ENCODE measurements at regions not wholly inside any gene's neighbourhood (a gene's known extent, or its start where the extent isn't known, plus 50 kb on each side); places are given as distances from the start of the nearest gene placed in this dataset.

DNA sequence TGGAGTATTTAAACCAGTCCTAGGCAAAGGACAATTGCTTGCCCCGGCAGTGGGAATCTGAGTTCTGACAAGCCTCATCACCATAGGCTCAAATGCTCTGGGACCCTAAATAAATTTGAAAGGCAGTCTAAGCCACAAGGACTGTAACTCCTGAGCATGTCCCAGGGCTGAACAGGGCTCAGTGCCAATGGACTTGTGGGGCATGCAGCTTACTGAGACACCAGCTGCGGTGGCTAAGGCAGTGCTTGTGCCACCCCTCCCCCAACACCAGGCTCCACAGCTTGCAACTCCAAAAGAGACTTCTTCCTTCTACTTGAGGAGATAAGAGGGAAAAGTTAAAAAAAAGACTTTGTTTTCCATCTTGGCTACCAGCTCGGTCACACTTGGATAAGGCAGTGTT, 289.7 kb upstream of the DCBLD2 start:
- no peak for DNase-seq (ENCODE audit: low read depth in 2 of 2)
- TF ChIP-seq CTCF (conservative IDR thresholded peaks at IDR 0.05 in 1 of 2, IDR thresholded peaks at IDR 0.05 in 1 of 2; ENCODE audit: low read depth in 1 of 2, low read length in 2 of 2) (no peak), EZH2 (IDR thresholded peaks at IDR 0.05; ENCODE audit: low read length, missing control alignments) (no peak)
- Histone ChIP-seq H3K9ac (ENCODE audit: insufficient read depth, low read length) (no peak overlapping the region), H3K36me3 (ENCODE audit: control insufficient read depth, insufficient read depth, low read length) (no peaks in the 10 kb centered on the region), H3K4me1 (ENCODE audit: control insufficient read depth, extremely low read depth, insufficient read depth, low read length) (no peaks in the 10 kb centered on the region), H2AFZ (ENCODE audit: low read length) (no peak overlapping the region), H3K27me3 (ENCODE audit: control insufficient read depth, insufficient read depth, low read length) (no peaks in the 10 kb centered on the region), H3K27ac (ENCODE audit: insufficient read depth, low read length) (no peak overlapping the region), H3K79me2 (ENCODE audit: control insufficient read depth, insufficient read depth, low read length) (no peaks in the 10 kb centered on the region), H4K20me1 (ENCODE audit: control insufficient read depth, extremely low read depth, insufficient read depth, low read length) (no peaks in the 10 kb centered on the region), H3K4me3 (replicated peaks in 1 of 4; ENCODE audit: control extremely low read depth in 1 of 4, insufficient read depth in 1 of 4, low read depth in 3 of 4, low read length in 4 of 4) (no peak overlapping the region), H3K9me3 (ENCODE audit: control insufficient read depth, insufficient read depth, low read depth, low read length) (no peaks in the 10 kb centered on the region), H3K4me2 (ENCODE audit: extremely low read depth, insufficient read depth, low read length) (no peak overlapping the region)

DNA sequence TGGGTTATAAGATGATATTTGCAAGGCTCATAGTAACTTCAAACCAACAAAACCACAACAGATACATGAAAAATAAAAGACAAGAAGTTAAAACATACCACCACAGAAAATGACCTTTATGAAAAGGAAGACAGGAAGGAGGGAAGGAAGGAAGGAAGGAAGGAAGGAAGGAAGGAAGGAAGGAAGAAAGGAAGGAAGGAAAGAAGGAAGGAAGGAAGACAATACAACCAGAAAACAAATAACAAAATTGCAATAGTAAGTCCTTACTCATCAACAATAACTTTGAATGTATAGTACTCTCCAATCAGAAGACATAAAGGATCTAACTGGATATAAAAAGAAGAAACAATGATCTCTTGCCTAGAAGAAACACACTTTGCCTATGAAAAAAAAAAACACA, 287.4 kb upstream of the DCBLD2 start:
- no peaks in the 10 kb centered on the region for H3K79me2 ChIP-seq (ENCODE audit: control insufficient read depth, insufficient read depth, low read length)
- TF ChIP-seq EZH2 (IDR thresholded peaks at IDR 0.05; ENCODE audit: low read length, missing control alignments) (no peak), CTCF (conservative IDR thresholded peaks at IDR 0.05 in 1 of 2, IDR thresholded peaks at IDR 0.05 in 1 of 2; ENCODE audit: low read depth in 1 of 2, low read length in 2 of 2) (no peak)

GRCh38 chr3:99186016-99186415, 284.5 kb upstream of the DCBLD2 start:
- Histone ChIP-seq H4K20me1 (ENCODE audit: control insufficient read depth, extremely low read depth, insufficient read depth, low read length) (no peaks in the 10 kb centered on the region), H3K27ac (ENCODE audit: insufficient read depth, low read length) (no peak overlapping the region), H3K4me1 (ENCODE audit: control insufficient read depth, extremely low read depth, insufficient read depth, low read length) (no peaks in the 10 kb centered on the region), H2AFZ (ENCODE audit: low read length) (no peak overlapping the region), H3K79me2 (ENCODE audit: control insufficient read depth, insufficient read depth, low read length) (no peaks in the 10 kb centered on the region), H3K36me3 (ENCODE audit: control insufficient read depth, insufficient read depth, low read length) (no peaks in the 10 kb centered on the region), H3K4me2 (ENCODE audit: extremely low read depth, insufficient read depth, low read length) (no peak overlapping the region), H3K9me3 (ENCODE audit: control insufficient read depth, insufficient read depth, low read depth, low read length) (no peaks in the 10 kb centered on the region), H3K4me3 (replicated peaks in 1 of 4; ENCODE audit: control extremely low read depth in 1 of 4, insufficient read depth in 1 of 4, low read depth in 3 of 4, low read length in 4 of 4) (no peak overlapping the region), H3K9ac (ENCODE audit: insufficient read depth, low read length) (no peak overlapping the region), H3K27me3 (ENCODE audit: control insufficient read depth, insufficient read depth, low read length) (no peaks in the 10 kb centered on the region)
- TF ChIP-seq CTCF (conservative IDR thresholded peaks at IDR 0.05 in 1 of 2, IDR thresholded peaks at IDR 0.05 in 1 of 2; ENCODE audit: low read depth in 1 of 2, low read length in 2 of 2) (no peak), EZH2 (IDR thresholded peaks at IDR 0.05; ENCODE audit: low read length, missing control alignments) (no peak)
- DNase-seq (ENCODE audit: low read depth in 2 of 2): no peak

More for the DNA sequence above, 287.4 kb upstream of the DCBLD2 start:
- Histone ChIP-seq H3K4me1 (ENCODE audit: control insufficient read depth, extremely low read depth, insufficient read depth, low read length) (no peaks in the 10 kb centered on the region), H3K4me3 (replicated peaks in 1 of 4; ENCODE audit: control extremely low read depth in 1 of 4, insufficient read depth in 1 of 4, low read depth in 3 of 4, low read length in 4 of 4) (no peak overlapping the region), H2AFZ (ENCODE audit: low read length) (no peak overlapping the region), H3K27ac (ENCODE audit: insufficient read depth, low read length) (no peak overlapping the region), H3K36me3 (ENCODE audit: control insufficient read depth, insufficient read depth, low read length) (no peaks in the 10 kb centered on the region), H4K20me1 (ENCODE audit: control insufficient read depth, extremely low read depth, insufficient read depth, low read length) (no peaks in the 10 kb centered on the region), H3K9ac (ENCODE audit: insufficient read depth, low read length) (no peak overlapping the region), H3K9me3 (ENCODE audit: control insufficient read depth, insufficient read depth, low read depth, low read length) (no peaks in the 10 kb centered on the region), H3K27me3 (ENCODE audit: control insufficient read depth, insufficient read depth, low read length) (no peaks in the 10 kb centered on the region), H3K4me2 (ENCODE audit: extremely low read depth, insufficient read depth, low read length) (no peak overlapping the region)
- DNase-seq (ENCODE audit: low read depth in 2 of 2): no peak
